Epithelial cell of proximal tubule (primary cell): ENCODE measurements at regions not wholly inside any gene's neighbourhood (a gene's known extent, or its start where the extent isn't known, plus 50 kb on each side); places are given as distances from the start of the nearest gene placed in this dataset.

Experiments used
- DNase-seq: peaks from one replicate; pipeline ENCODE4 v3.0.0-alpha.2; 2011; ENCODE audit warnings: low read depth
- H3K4me3 ChIP-seq: 2 replicates; pipeline ENCODE4 v1.5.1; 2011; ENCODE audit warnings: low read depth, mild to moderate bottlenecking, low read length
- CTCF ChIP-seq: conservative IDR thresholded peaks from 2 replicates; pipeline ENCODE4 v1.5.1; 2012; ENCODE audit warnings: low read depth, mild to moderate bottlenecking, low read length

GRCh38 chr6:4381381-4381780 lies 246.0 kb upstream of the ECI2 start:
- no peak for TF ChIP-seq CTCF
- no peak overlapping the region for H3K4me3 ChIP-seq
- DNase-seq = no peak

- H3K4me3 ChIP-seq = no peak overlapping the region
- TF ChIP-seq CTCF = no peak
- no peak for DNase-seq
Measured at GRCh38 chr6:4380881-4381281, 245.5 kb upstream of the ECI2 start.

- no peak overlapping the region for H3K4me3 ChIP-seq
- no peak for DNase-seq
- TF ChIP-seq CTCF = no peak
Measured at GRCh38 chr6:4379958-4380357, 244.6 kb upstream of the ECI2 start.

GRCh38 chr6:4378319-4378996 lies 243.1 kb upstream of the ECI2 start:
- DNase-seq = no peak
- TF ChIP-seq CTCF = no peak
- H3K4me3 ChIP-seq = no peak overlapping the region

- H3K4me3 ChIP-seq = no peak overlapping the region
- no peak for DNase-seq
- TF ChIP-seq CTCF = no peak
Measured at GRCh38 chr6:4377603-4378002, 242.2 kb upstream of the ECI2 start.

GRCh38 chr6:4374216-4374615 lies 238.8 kb upstream of the ECI2 start:
- no peak for DNase-seq
- no peak for TF ChIP-seq CTCF
- no peak overlapping the region for H3K4me3 ChIP-seq

GRCh38 chr6:4372866-4373265 lies 237.5 kb upstream of the ECI2 start:
- no peak for TF ChIP-seq CTCF
- no peak for DNase-seq
- no peak overlapping the region for H3K4me3 ChIP-seq
